ENCODE measurements at regions not wholly inside any gene's neighbourhood (a gene's known extent, or its start where the extent isn't known, plus 50 kb on each side); places are given as distances from the start of the nearest gene placed in this dataset.

DNA sequence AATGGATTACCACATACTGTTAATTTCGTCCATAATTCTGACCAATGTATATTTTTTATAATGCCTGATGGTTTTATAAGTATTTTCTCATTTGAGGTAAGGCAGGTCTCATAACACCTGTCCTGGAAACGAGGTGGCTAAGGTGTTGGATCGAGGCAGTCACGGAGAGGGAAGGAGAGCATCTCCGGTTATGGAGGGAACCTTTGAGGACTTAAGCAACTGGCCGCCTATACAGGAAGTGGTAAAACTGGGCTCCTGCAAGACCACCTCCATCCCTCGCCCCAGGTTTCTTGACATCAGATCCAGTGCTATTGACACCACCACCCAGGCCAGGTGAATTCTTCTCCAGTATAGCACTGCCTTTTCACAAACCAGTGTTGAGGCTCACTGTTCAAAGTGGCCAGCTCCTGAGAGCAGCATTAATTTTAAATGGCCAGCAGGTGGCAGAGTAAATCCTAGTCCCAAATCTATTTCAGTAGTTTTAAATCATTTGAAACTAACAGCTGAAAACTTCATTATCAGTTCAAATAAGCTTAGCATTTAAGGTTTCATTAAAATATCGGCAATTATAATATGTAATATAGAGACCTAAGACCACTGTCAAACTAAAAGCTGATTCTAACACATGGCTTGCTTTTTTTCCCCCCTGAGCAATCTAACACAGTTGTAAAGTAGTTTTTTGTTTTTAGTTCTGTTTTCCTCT is 100.8 kb downstream of the PPM1A start:
- ATAC-seq = peak in 3 of 4 donors; percentile 66 to 89 (median 80)
- TF ChIP-seq, protein P1, sequence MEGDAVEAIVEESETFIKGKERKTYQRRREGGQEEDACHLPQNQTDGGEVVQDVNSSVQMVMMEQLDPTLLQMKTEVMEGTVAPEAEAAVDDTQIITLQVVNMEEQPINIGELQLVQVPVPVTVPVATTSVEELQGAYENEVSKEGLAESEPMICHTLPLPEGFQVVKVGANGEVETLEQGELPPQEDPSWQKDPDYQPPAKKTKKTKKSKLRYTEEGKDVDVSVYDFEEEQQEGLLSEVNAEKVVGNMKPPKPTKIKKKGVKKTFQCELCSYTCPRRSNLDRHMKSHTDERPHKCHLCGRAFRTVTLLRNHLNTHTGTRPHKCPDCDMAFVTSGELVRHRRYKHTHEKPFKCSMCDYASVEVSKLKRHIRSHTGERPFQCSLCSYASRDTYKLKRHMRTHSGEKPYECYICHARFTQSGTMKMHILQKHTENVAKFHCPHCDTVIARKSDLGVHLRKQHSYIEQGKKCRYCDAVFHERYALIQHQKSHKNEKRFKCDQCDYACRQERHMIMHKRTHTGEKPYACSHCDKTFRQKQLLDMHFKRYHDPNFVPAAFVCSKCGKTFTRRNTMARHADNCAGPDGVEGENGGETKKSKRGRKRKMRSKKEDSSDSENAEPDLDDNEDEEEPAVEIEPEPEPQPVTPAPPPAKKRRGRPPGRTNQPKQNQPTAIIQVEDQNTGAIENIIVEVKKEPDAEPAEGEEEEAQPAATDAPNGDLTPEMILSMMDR (IDR thresholded peaks at IDR 0.05) = peak; percentile 63
- intact Hi-C loops (cut with DNase I) = loop anchor here (2.0 to 10.0 kb wide), 4 partner anchors 137 to 935 kb away; partner anchors contain the start of genes C14orf39 (in 1 of the 2) and TMEM30B (in 1 of the 2)

DNA sequence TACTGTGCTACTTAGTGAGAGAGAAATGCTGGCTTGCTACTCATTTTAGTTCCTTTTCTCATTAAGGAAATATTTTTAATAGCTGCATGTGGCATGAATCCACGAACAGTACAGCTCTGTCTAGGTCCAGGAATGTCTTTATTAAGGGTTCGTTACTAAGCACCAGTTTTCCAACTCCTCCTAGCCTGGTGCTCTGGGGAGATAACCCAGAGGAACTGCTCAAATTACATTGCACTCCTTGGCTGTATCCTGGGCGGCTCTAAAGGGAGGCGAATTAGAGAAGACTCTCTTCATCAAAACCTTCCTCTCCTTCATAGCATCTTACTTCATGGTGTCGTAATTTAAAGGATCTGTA is 101.3 kb downstream of the PPM1A start:
- no peak overlapping the region for H3K27ac ChIP-seq
- H3K9me3 ChIP-seq = no peaks in the 10 kb centered on the region
- TF ChIP-seq, protein P1 (IDR thresholded peaks at IDR 0.05) = no peak
- 17 to 23% (median 18%) methylated on average over 5 of the region's 5 CpGs for WGBS, 3 donors
- peak overlapping the region; percentile 26 for H3K4me3 ChIP-seq
- intact Hi-C loops (cut with DNase I) = loop anchor here in 1 of 2 donors (2.0 to 10.0 kb wide), 3 partner anchors 137 to 934 kb away; partner anchors contain the start of genes C14orf39 and TMEM30B
- H3K27me3 ChIP-seq (ENCODE audit: insufficient read depth in 3 of 3, low read length in 2 of 3) = peaks cover 0 to 2% (median 0%) of the 10 kb centered on the region in 3 donors
- ATAC-seq = peak in 3 of 4 donors; percentile 52 to 83 (median 63)
- H3K4me1 ChIP-seq = no peaks in the 10 kb centered on the region
- no peaks in the 10 kb centered on the region for H3K36me3 ChIP-seq (ENCODE audit: insufficient read depth in 1 of 2, low read depth in 1 of 2)
- no peak for DNase-seq

More for the DNA sequence above, 100.8 kb downstream of the PPM1A start:
- Histone ChIP-seq H3K4me3 (peak overlapping the region; percentile 26), H3K4me1 (no peaks in the 10 kb centered on the region), H3K9me3 (no peaks in the 10 kb centered on the region), H3K27me3 (ENCODE audit: insufficient read depth in 3 of 3, low read length in 2 of 3) (peaks cover 0 to 2% (median 0%) of the 10 kb centered on the region in 3 donors), H3K27ac (no peak overlapping the region), H3K36me3 (ENCODE audit: insufficient read depth in 1 of 2, low read depth in 1 of 2) (no peaks in the 10 kb centered on the region)
- WGBS, 3 donors = 52 to 55% (median 52%) methylated on average over 8 of the region's 8 CpGs
- DNase-seq = no peak

DNA sequence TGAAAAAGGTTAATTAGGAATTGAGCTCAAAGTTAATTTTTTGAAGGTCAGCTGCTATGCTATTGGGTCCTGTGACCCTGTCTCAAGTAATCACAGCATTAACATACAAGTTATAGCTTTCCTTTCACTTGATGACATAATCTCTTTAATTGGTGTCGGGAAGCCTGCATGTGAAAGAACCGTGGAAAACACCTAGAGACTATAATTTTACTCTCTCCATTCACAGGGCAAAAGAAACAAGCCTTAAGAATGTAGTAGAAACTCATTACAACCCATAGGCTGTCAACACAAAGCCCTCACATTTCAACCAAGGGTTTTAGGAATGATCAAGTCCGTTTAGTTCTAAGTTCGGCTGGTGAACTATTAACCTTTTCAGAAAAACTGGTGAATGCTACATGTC is 104.4 kb downstream of the PPM1A start:
- ATAC-seq (no peak), DNase-seq (no peak)
- H3K4me1 ChIP-seq = no peaks in the 10 kb centered on the region
- 68 to 78% (median 78%) methylated on average over 4 of the region's 4 CpGs for WGBS, 3 donors
- peaks cover 0 to 2% (median 0%) of the 10 kb centered on the region in 3 donors for H3K27me3 ChIP-seq (ENCODE audit: insufficient read depth in 3 of 3, low read length in 2 of 3)
- no peaks in the 10 kb centered on the region for H3K36me3 ChIP-seq (ENCODE audit: insufficient read depth in 1 of 2, low read depth in 1 of 2)
- H3K27ac ChIP-seq = no peak overlapping the region
- H3K9me3 ChIP-seq = no peaks in the 10 kb centered on the region
- TF ChIP-seq, protein P1 (IDR thresholded peaks at IDR 0.05) = no peak
- intact Hi-C loops (cut with DNase I) = loop anchor here in 1 of 2 donors (5.0 to 10.0 kb wide), 2 partner anchors 134 to 931 kb away; partner anchors contain the start of genes C14orf39 and TMEM30B
- H3K4me3 ChIP-seq = no peak overlapping the region

DNA sequence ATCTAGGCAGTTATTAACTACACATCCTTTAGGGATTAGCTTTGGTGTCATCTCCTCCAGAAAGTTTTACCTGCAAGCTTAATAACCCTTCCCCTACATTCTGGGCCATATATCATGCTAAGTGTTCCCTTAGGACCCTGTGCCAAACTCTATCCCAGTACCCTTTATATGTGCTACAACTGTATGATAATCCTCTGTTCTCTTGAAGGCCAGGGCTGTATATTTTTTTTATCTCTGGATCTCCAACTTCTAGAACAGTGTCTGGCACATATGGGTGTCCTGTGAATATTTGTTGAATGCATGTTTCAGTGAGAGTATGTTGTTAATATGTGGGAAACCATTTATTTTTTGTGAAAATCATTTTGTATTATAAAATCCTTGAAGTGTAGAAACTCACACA is 106.7 kb downstream of the PPM1A start:
- H3K4me1 ChIP-seq = no peaks in the 10 kb centered on the region
- DNase-seq (no peak), ATAC-seq (no peak)
- no peaks in the 10 kb centered on the region for H3K36me3 ChIP-seq (ENCODE audit: insufficient read depth in 1 of 2, low read depth in 1 of 2)
- no peak overlapping the region for H3K27ac ChIP-seq
- H3K9me3 ChIP-seq = no peaks in the 10 kb centered on the region
- peaks cover 0 to 2% (median 0%) of the 10 kb centered on the region in 3 donors for H3K27me3 ChIP-seq (ENCODE audit: insufficient read depth in 3 of 3, low read length in 2 of 3)
- no peak overlapping the region for H3K4me3 ChIP-seq
- TF ChIP-seq, protein P1 (IDR thresholded peaks at IDR 0.05) = no peak
- intact Hi-C loops (cut with DNase I) = loop anchor here in 1 of 2 donors (10.0 kb wide), 1 partner anchor 929 kb away; the partner anchor contains the start of gene TMEM30B

All from psoas muscle (tissue), 7 donors.